GM18505 (cell line): ENCODE measurements at regions not wholly inside any gene's neighbourhood (a gene's known extent, or its start where the extent isn't known, plus 50 kb on each side); places are given as distances from the start of the nearest gene placed in this dataset.
"Not testable (repeated sequence)": the region's sequence is repeated elsewhere in the genome, so short reads cannot be mapped to it uniquely, and the experiment has no call there.

Experiments
- ATAC-seq: cut with Tn5 transposase; IDR thresholded peaks from one replicate; pipeline ENCODE4 v1.9.1; 2021; ENCODE audit not compliant: unreplicated experiment
- POLR2A ChIP-seq: IDR thresholded peaks from 4 replicates; pipeline ENCODE4 v1.6.1; 2011; ENCODE audit warnings: borderline replicate concordance; ENCODE audit not compliant: insufficient read depth, insufficient read length; ENCODE audit errors: extremely low read depth

- TF ChIP-seq POLR2A: no peak
- ATAC-seq: no peak
These were observed 606.4 kb upstream of the RORB start for GRCh38 chr9:73890685-73891277.

- TF ChIP-seq POLR2A: no peak
These were observed 604.8 kb upstream of the RORB start for GRCh38 chr9:73892335-73892734.

GRCh38 chr9:73893230-73893629 is 603.9 kb upstream of the RORB start:
- no peak for TF ChIP-seq POLR2A
- ATAC-seq: no peak

More at GRCh38 chr9:73892335-73892734, 604.8 kb upstream of the RORB start:
- no peak for ATAC-seq

GRCh38 chr9:73896061-73896460 is 601.1 kb upstream of the RORB start:
- ATAC-seq: no peak
- no peak for TF ChIP-seq POLR2A

- ATAC-seq: no peak
- no peak for TF ChIP-seq POLR2A
These were observed 590.5 kb upstream of the RORB start for GRCh38 chr9:73906671-73907070.

- no peak for TF ChIP-seq POLR2A
- no peak for ATAC-seq
These were observed 585.3 kb upstream of the RORB start for GRCh38 chr9:73911804-73912203.

GRCh38 chr9:73916016-73916673 is 581.0 kb upstream of the RORB start:
- no peak for ATAC-seq
- no peak for TF ChIP-seq POLR2A

GRCh38 chr9:73919712-73920111 is 577.4 kb upstream of the RORB start:
- no peak for TF ChIP-seq POLR2A
- no peak for ATAC-seq

- no peak for TF ChIP-seq POLR2A
- ATAC-seq: no peak
These were observed 573.3 kb upstream of the RORB start for GRCh38 chr9:73923796-73924195.

- no peak for TF ChIP-seq POLR2A
- no peak for ATAC-seq
These were observed 546.0 kb upstream of the RORB start for GRCh38 chr9:73951147-73951546.

GRCh38 chr9:73962792-73963191 is 534.3 kb upstream of the RORB start:
- no peak for ATAC-seq
- TF ChIP-seq POLR2A: no peak

- no peak for ATAC-seq
- TF ChIP-seq POLR2A: no peak
These were observed 527.2 kb upstream of the RORB start for GRCh38 chr9:73969936-73970335.

- not testable (repeated sequence) for ATAC-seq
These were observed 520.7 kb upstream of the RORB start for GRCh38 chr9:73976424-73976823.

- no peak for TF ChIP-seq POLR2A
- no peak for ATAC-seq
These were observed 517.3 kb upstream of the RORB start for GRCh38 chr9:73979894-73980264.

GRCh38 chr9:73980754-73981153 is 516.4 kb upstream of the RORB start:
- ATAC-seq: no peak
- TF ChIP-seq POLR2A: no peak
